ENCODE measurements at regions not wholly inside any gene's neighbourhood (a gene's known extent, or its start where the extent isn't known, plus 50 kb on each side); places are given as distances from the start of the nearest gene placed in this dataset.

GRCh38 chr4:177974461-177974860 lies 532.2 kb upstream of the AGA start:
- no peak for DNase-seq (ENCODE audit: low read depth, low spot score)
- no peak for TF ChIP-seq CTCF (IDR thresholded peaks at IDR 0.05; ENCODE audit: low read depth, low read length)
- in situ Hi-C loops (cut with HindIII; ENCODE audit: low sequenced_read_pairs), result no loop called here
- H3K4me3 ChIP-seq (ENCODE audit: low read depth, low read length), result no peak overlapping the region

- DNase-seq (ENCODE audit: low read depth, low spot score), result no peak
- in situ Hi-C loops (cut with HindIII; ENCODE audit: low sequenced_read_pairs), result no loop called here
- no peak for TF ChIP-seq CTCF (IDR thresholded peaks at IDR 0.05; ENCODE audit: low read depth, low read length)
- no peak overlapping the region for H3K4me3 ChIP-seq (ENCODE audit: low read depth, low read length)
Measured at GRCh38 chr4:177975315-177975987, 533.2 kb upstream of the AGA start.

- DNase-seq (ENCODE audit: low read depth, low spot score), result no peak
- no peak for TF ChIP-seq CTCF (IDR thresholded peaks at IDR 0.05; ENCODE audit: low read depth, low read length)
- no peak overlapping the region for H3K4me3 ChIP-seq (ENCODE audit: low read depth, low read length)
- in situ Hi-C loops (cut with HindIII; ENCODE audit: low sequenced_read_pairs), result no loop called here
Measured at GRCh38 chr4:177986236-177986635, 544.0 kb upstream of the AGA start.

- DNase-seq (ENCODE audit: low read depth, low spot score), result no peak
- in situ Hi-C loops (cut with HindIII; ENCODE audit: low sequenced_read_pairs), result no loop called here
- H3K4me3 ChIP-seq (ENCODE audit: low read depth, low read length), result no peak overlapping the region
- no peak for TF ChIP-seq CTCF (IDR thresholded peaks at IDR 0.05; ENCODE audit: low read depth, low read length)
Measured at GRCh38 chr4:177987896-177988295, 545.7 kb upstream of the AGA start.

GRCh38 chr4:177989503-177990201 lies 547.4 kb upstream of the AGA start:
- in situ Hi-C loops (cut with HindIII; ENCODE audit: low sequenced_read_pairs), result no loop called here
- no peak for DNase-seq (ENCODE audit: low read depth, low spot score)
- no peak overlapping the region for H3K4me3 ChIP-seq (ENCODE audit: low read depth, low read length)
- TF ChIP-seq CTCF (IDR thresholded peaks at IDR 0.05; ENCODE audit: low read depth, low read length), result no peak

GRCh38 chr4:178003098-178003657 lies 560.9 kb upstream of the AGA start:
- in situ Hi-C loops (cut with HindIII; ENCODE audit: low sequenced_read_pairs), result no loop called here
- no peak overlapping the region for H3K4me3 ChIP-seq (ENCODE audit: low read depth, low read length)
- no peak for TF ChIP-seq CTCF (IDR thresholded peaks at IDR 0.05; ENCODE audit: low read depth, low read length)
- DNase-seq (ENCODE audit: low read depth, low spot score), result no peak

Data from astrocyte of the spinal cord (primary cell).